Peyer's patch (tissue), 4 donors: ENCODE measurements at regions not wholly inside any gene's neighbourhood (a gene's known extent, or its start where the extent isn't known, plus 50 kb on each side); places are given as distances from the start of the nearest gene placed in this dataset.

Source experiments
- POLR2A ChIP-seq, 2 donors: fragments of 450-650 bp; IDR thresholded peaks; one replicate each; pipeline ENCODE4 v1.5.1; 2017; ENCODE audit warnings: antibody characterized with exemption in 2 of 2, mild to moderate bottlenecking in 2 of 2, moderate library complexity in 2 of 2
- TF ChIP-seq, protein P1 (sequence below), 6 experiments: fragments of 450-650 bp in 4 of 6; fragments of 200-600 bp in 2 of 6; sonication (generic) in 1 of 6; IDR thresholded peaks; one replicate each; pipeline ENCODE4 v1.5.1; 2017 to 2019; ENCODE audit warnings: antibody characterized with exemption in 6 of 6, mild to moderate bottlenecking in 3 of 6, moderate library complexity in 1 of 6

GRCh38 chr9:90204128-90204831 is 438.3 kb downstream of the DIRAS2 start:
- no peak for TF ChIP-seq POLR2A (IDR thresholded peaks at IDR 0.05)
- TF ChIP-seq, protein P1, sequence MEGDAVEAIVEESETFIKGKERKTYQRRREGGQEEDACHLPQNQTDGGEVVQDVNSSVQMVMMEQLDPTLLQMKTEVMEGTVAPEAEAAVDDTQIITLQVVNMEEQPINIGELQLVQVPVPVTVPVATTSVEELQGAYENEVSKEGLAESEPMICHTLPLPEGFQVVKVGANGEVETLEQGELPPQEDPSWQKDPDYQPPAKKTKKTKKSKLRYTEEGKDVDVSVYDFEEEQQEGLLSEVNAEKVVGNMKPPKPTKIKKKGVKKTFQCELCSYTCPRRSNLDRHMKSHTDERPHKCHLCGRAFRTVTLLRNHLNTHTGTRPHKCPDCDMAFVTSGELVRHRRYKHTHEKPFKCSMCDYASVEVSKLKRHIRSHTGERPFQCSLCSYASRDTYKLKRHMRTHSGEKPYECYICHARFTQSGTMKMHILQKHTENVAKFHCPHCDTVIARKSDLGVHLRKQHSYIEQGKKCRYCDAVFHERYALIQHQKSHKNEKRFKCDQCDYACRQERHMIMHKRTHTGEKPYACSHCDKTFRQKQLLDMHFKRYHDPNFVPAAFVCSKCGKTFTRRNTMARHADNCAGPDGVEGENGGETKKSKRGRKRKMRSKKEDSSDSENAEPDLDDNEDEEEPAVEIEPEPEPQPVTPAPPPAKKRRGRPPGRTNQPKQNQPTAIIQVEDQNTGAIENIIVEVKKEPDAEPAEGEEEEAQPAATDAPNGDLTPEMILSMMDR (IDR thresholded peaks at IDR 0.05) = no peak
